ENCODE measurements at regions not wholly inside any gene's neighbourhood (a gene's known extent, or its start where the extent isn't known, plus 50 kb on each side); places are given as distances from the start of the nearest gene placed in this dataset.

- FAIRE-seq: no peak
- no peaks in the 10 kb centered on the region for H3K27me3 ChIP-seq (ENCODE audit: control insufficient read depth in 3 of 3, insufficient read depth in 3 of 3, low read length in 3 of 3)
- DNase-seq: no peak
- H3K4me3 ChIP-seq (ENCODE audit: low read depth in 1 of 3, low read length in 3 of 3): no peak overlapping the region
- 65 to 72% (median 67%) methylated on average over 2 of the region's 2 CpGs for WGBS, 3 donors
- H3K27ac ChIP-seq (ENCODE audit: low read depth in 1 of 3, low read length in 2 of 3): no peak overlapping the region
- H3K9me3 ChIP-seq (ENCODE audit: control insufficient read depth in 2 of 2, insufficient read depth in 1 of 2, low read depth in 1 of 2, low read length in 1 of 2): peaks cover 0 to 15% of the 10 kb centered on the region in 2 donors
- no peaks in the 10 kb centered on the region for H3K36me3 ChIP-seq (ENCODE audit: control insufficient read depth in 3 of 3, insufficient read depth in 2 of 3, low read depth in 1 of 3, low read length in 3 of 3)
- H3K4me1 ChIP-seq (ENCODE audit: control insufficient read depth in 3 of 3, insufficient read depth in 2 of 3, low read depth in 1 of 3, low read length in 2 of 3): no peaks in the 10 kb centered on the region
Observed at GRCh38 chr4:156073976-156074375, 120.3 kb upstream of the CTSO start.

GRCh38 chr4:156060661-156061060 lies 107.0 kb upstream of the CTSO start:
- WGBS, 3 donors: 80 to 83% (median 81%) methylated on average over 3 of the region's 3 CpGs
- FAIRE-seq: no peak
- no peak overlapping the region for H3K4me3 ChIP-seq (ENCODE audit: low read depth in 1 of 3, low read length in 3 of 3)
- no peaks in the 10 kb centered on the region for H3K36me3 ChIP-seq (ENCODE audit: control insufficient read depth in 3 of 3, insufficient read depth in 2 of 3, low read depth in 1 of 3, low read length in 3 of 3)
- no peaks in the 10 kb centered on the region for H3K27me3 ChIP-seq (ENCODE audit: control insufficient read depth in 3 of 3, insufficient read depth in 3 of 3, low read length in 3 of 3)
- DNase-seq: no peak
- no peak overlapping the region for H3K27ac ChIP-seq (ENCODE audit: low read depth in 1 of 3, low read length in 2 of 3)
- no peaks in the 10 kb centered on the region for H3K9me3 ChIP-seq (ENCODE audit: control insufficient read depth in 2 of 2, insufficient read depth in 1 of 2, low read depth in 1 of 2, low read length in 1 of 2)
- H3K4me1 ChIP-seq (ENCODE audit: control insufficient read depth in 3 of 3, insufficient read depth in 2 of 3, low read depth in 1 of 3, low read length in 2 of 3): no peaks in the 10 kb centered on the region

- no peaks in the 10 kb centered on the region for H3K36me3 ChIP-seq (ENCODE audit: control insufficient read depth in 3 of 3, insufficient read depth in 2 of 3, low read depth in 1 of 3, low read length in 3 of 3)
- H3K27ac ChIP-seq (ENCODE audit: low read depth in 1 of 3, low read length in 2 of 3): no peak overlapping the region
- H3K9me3 ChIP-seq (ENCODE audit: control insufficient read depth in 2 of 2, insufficient read depth in 1 of 2, low read depth in 1 of 2, low read length in 1 of 2): no peaks in the 10 kb centered on the region
- no peak for DNase-seq
- H3K27me3 ChIP-seq (ENCODE audit: control insufficient read depth in 3 of 3, insufficient read depth in 3 of 3, low read length in 3 of 3): no peaks in the 10 kb centered on the region
- no peaks in the 10 kb centered on the region for H3K4me1 ChIP-seq (ENCODE audit: control insufficient read depth in 3 of 3, insufficient read depth in 2 of 3, low read depth in 1 of 3, low read length in 2 of 3)
- H3K4me3 ChIP-seq (ENCODE audit: low read depth in 1 of 3, low read length in 3 of 3): no peak overlapping the region
- WGBS, 3 donors: 48 to 52% (median 49%) methylated on average over 3 of the region's 3 CpGs
- no peak for FAIRE-seq
Observed at GRCh38 chr4:156053174-156053573, 99.5 kb upstream of the CTSO start.

- DNase-seq (no peak), FAIRE-seq (no peak)
- H3K36me3 ChIP-seq (ENCODE audit: control insufficient read depth in 3 of 3, insufficient read depth in 2 of 3, low read depth in 1 of 3, low read length in 3 of 3): no peaks in the 10 kb centered on the region
- H3K4me1 ChIP-seq (ENCODE audit: control insufficient read depth in 3 of 3, insufficient read depth in 2 of 3, low read depth in 1 of 3, low read length in 2 of 3): no peaks in the 10 kb centered on the region
- no peak overlapping the region for H3K4me3 ChIP-seq (ENCODE audit: low read depth in 1 of 3, low read length in 3 of 3)
- no peaks in the 10 kb centered on the region for H3K9me3 ChIP-seq (ENCODE audit: control insufficient read depth in 2 of 2, insufficient read depth in 1 of 2, low read depth in 1 of 2, low read length in 1 of 2)
- H3K27ac ChIP-seq (ENCODE audit: low read depth in 1 of 3, low read length in 2 of 3): no peak overlapping the region
- WGBS, 3 donors: 82 to 92% (median 90%) methylated on average over 2 of the region's 2 CpGs
- H3K27me3 ChIP-seq (ENCODE audit: control insufficient read depth in 3 of 3, insufficient read depth in 3 of 3, low read length in 3 of 3): no peaks in the 10 kb centered on the region
Observed at GRCh38 chr4:156052116-156052515, 98.5 kb upstream of the CTSO start.

GRCh38 chr4:156038772-156039171 lies 85.1 kb upstream of the CTSO start:
- FAIRE-seq: no peak
- no peak overlapping the region for H3K4me3 ChIP-seq (ENCODE audit: low read depth in 1 of 3, low read length in 3 of 3)
- H3K4me1 ChIP-seq (ENCODE audit: control insufficient read depth in 3 of 3, insufficient read depth in 2 of 3, low read depth in 1 of 3, low read length in 2 of 3): no peaks in the 10 kb centered on the region
- no peaks in the 10 kb centered on the region for H3K36me3 ChIP-seq (ENCODE audit: control insufficient read depth in 3 of 3, insufficient read depth in 2 of 3, low read depth in 1 of 3, low read length in 3 of 3)
- no peak for DNase-seq
- no peaks in the 10 kb centered on the region for H3K9me3 ChIP-seq (ENCODE audit: control insufficient read depth in 2 of 2, insufficient read depth in 1 of 2, low read depth in 1 of 2, low read length in 1 of 2)
- 79 to 83% (median 80%) methylated on average over 4 of the region's 4 CpGs for whole genome bisulfite sequencing, 3 donors
- no peak overlapping the region for H3K27ac ChIP-seq (ENCODE audit: low read depth in 1 of 3, low read length in 2 of 3)
- H3K27me3 ChIP-seq (ENCODE audit: control insufficient read depth in 3 of 3, insufficient read depth in 3 of 3, low read length in 3 of 3): no peaks in the 10 kb centered on the region

GRCh38 chr4:156036496-156036895 lies 82.8 kb upstream of the CTSO start:
- DNase-seq (no peak), FAIRE-seq (no peak)

GRCh38 chr4:156029691-156030090 lies 76.0 kb upstream of the CTSO start:
- Histone ChIP-seq H3K36me3 (ENCODE audit: control insufficient read depth in 3 of 3, insufficient read depth in 2 of 3, low read depth in 1 of 3, low read length in 3 of 3) (no peaks in the 10 kb centered on the region), H3K4me3 (ENCODE audit: low read depth in 1 of 3, low read length in 3 of 3) (no peak overlapping the region), H3K27ac (ENCODE audit: low read depth in 1 of 3, low read length in 2 of 3) (no peak overlapping the region), H3K9me3 (ENCODE audit: control insufficient read depth in 2 of 2, insufficient read depth in 1 of 2, low read depth in 1 of 2, low read length in 1 of 2) (no peaks in the 10 kb centered on the region), H3K27me3 (ENCODE audit: control insufficient read depth in 3 of 3, insufficient read depth in 3 of 3, low read length in 3 of 3) (no peaks in the 10 kb centered on the region), H3K4me1 (ENCODE audit: control insufficient read depth in 3 of 3, insufficient read depth in 2 of 3, low read depth in 1 of 3, low read length in 2 of 3) (no peaks in the 10 kb centered on the region)
- FAIRE-seq: no peak
- 86 to 93% (median 88%) methylated on average over 1 of the region's 1 CpG for WGBS, 3 donors
- DNase-seq: no peak

More at GRCh38 chr4:156036496-156036895, 82.8 kb upstream of the CTSO start:
- no peaks in the 10 kb centered on the region for H3K9me3 ChIP-seq (ENCODE audit: control insufficient read depth in 2 of 2, insufficient read depth in 1 of 2, low read depth in 1 of 2, low read length in 1 of 2)
- H3K4me1 ChIP-seq (ENCODE audit: control insufficient read depth in 3 of 3, insufficient read depth in 2 of 3, low read depth in 1 of 3, low read length in 2 of 3): no peaks in the 10 kb centered on the region
- no peak overlapping the region for H3K27ac ChIP-seq (ENCODE audit: low read depth in 1 of 3, low read length in 2 of 3)
- no peak overlapping the region for H3K4me3 ChIP-seq (ENCODE audit: low read depth in 1 of 3, low read length in 3 of 3)
- no peaks in the 10 kb centered on the region for H3K27me3 ChIP-seq (ENCODE audit: control insufficient read depth in 3 of 3, insufficient read depth in 3 of 3, low read length in 3 of 3)
- 68 to 71% (median 69%) methylated on average over 1 of the region's 1 CpG for WGBS, 3 donors
- no peaks in the 10 kb centered on the region for H3K36me3 ChIP-seq (ENCODE audit: control insufficient read depth in 3 of 3, insufficient read depth in 2 of 3, low read depth in 1 of 3, low read length in 3 of 3)

GRCh38 chr4:156021298-156021697 lies 67.6 kb upstream of the CTSO start:
- H3K36me3 ChIP-seq (ENCODE audit: control insufficient read depth in 3 of 3, insufficient read depth in 2 of 3, low read depth in 1 of 3, low read length in 3 of 3): no peaks in the 10 kb centered on the region
- DNase-seq (no peak), FAIRE-seq (no peak)
- H3K4me3 ChIP-seq (ENCODE audit: low read depth in 1 of 3, low read length in 3 of 3): no peak overlapping the region
- no peaks in the 10 kb centered on the region for H3K9me3 ChIP-seq (ENCODE audit: control insufficient read depth in 2 of 2, insufficient read depth in 1 of 2, low read depth in 1 of 2, low read length in 1 of 2)
- WGBS, 3 donors: 79 to 87% (median 84%) methylated on average over 6 of the region's 6 CpGs
- no peaks in the 10 kb centered on the region for H3K4me1 ChIP-seq (ENCODE audit: control insufficient read depth in 3 of 3, insufficient read depth in 2 of 3, low read depth in 1 of 3, low read length in 2 of 3)
- H3K27ac ChIP-seq (ENCODE audit: low read depth in 1 of 3, low read length in 2 of 3): no peak overlapping the region
- no peaks in the 10 kb centered on the region for H3K27me3 ChIP-seq (ENCODE audit: control insufficient read depth in 3 of 3, insufficient read depth in 3 of 3, low read length in 3 of 3)

GRCh38 chr4:156019246-156019645 lies 65.6 kb upstream of the CTSO start:
- no peaks in the 10 kb centered on the region for H3K36me3 ChIP-seq (ENCODE audit: control insufficient read depth in 3 of 3, insufficient read depth in 2 of 3, low read depth in 1 of 3, low read length in 3 of 3)
- WGBS, 3 donors: 34 to 48% (median 48%) methylated on average over 2 of the region's 2 CpGs
- DNase-seq: no peak

More at GRCh38 chr4:156019246-156019645, 65.6 kb upstream of the CTSO start:
- no peaks in the 10 kb centered on the region for H3K4me1 ChIP-seq (ENCODE audit: control insufficient read depth in 3 of 3, insufficient read depth in 2 of 3, low read depth in 1 of 3, low read length in 2 of 3)
- no peak overlapping the region for H3K27ac ChIP-seq (ENCODE audit: low read depth in 1 of 3, low read length in 2 of 3)
- H3K4me3 ChIP-seq (ENCODE audit: low read depth in 1 of 3, low read length in 3 of 3): no peak overlapping the region
- no peaks in the 10 kb centered on the region for H3K9me3 ChIP-seq (ENCODE audit: control insufficient read depth in 2 of 2, insufficient read depth in 1 of 2, low read depth in 1 of 2, low read length in 1 of 2)
- H3K27me3 ChIP-seq (ENCODE audit: control insufficient read depth in 3 of 3, insufficient read depth in 3 of 3, low read length in 3 of 3): no peaks in the 10 kb centered on the region
- no peak for FAIRE-seq

Measured in small intestine (tissue), 7 donors.